Loucy (cell line): ENCODE measurements at regions not wholly inside any gene's neighbourhood (a gene's known extent, or its start where the extent isn't known, plus 50 kb on each side); places are given as distances from the start of the nearest gene placed in this dataset.

ENCODE experiments used
- H2AFZ ChIP-seq: fragments of 200-600 bp; sonication (generic); 2 replicates; pipeline ENCODE4 v1.6.0; 2016; ENCODE audit warnings: antibody characterized with exemption, mild to moderate bottlenecking, low read length, moderate library complexity
- H3F3A ChIP-seq: fragments of 200-600 bp; 2 replicates; pipeline ENCODE4 v1.6.0; 2016; ENCODE audit warnings: antibody characterized with exemption, low read depth, mild to moderate bottlenecking
- H3K27me3 ChIP-seq: fragments of 200-600 bp; sonication (generic); 2 replicates; pipeline ENCODE4 v1.6.1; 2014; ENCODE audit warnings: low read length, mild to moderate bottlenecking; ENCODE audit not compliant: insufficient read depth, poor library complexity, severe bottlenecking
- H3K36me3 ChIP-seq: fragments of 200-600 bp; sonication (generic); 2 replicates; pipeline ENCODE4 v1.6.1; 2016; ENCODE audit warnings: low read length; ENCODE audit not compliant: insufficient read depth
- H3K4me1 ChIP-seq: fragments of 200-600 bp; sonication (generic); 2 replicates; pipeline ENCODE4 v1.5.1; 2014; ENCODE audit warnings: low read length, mild to moderate bottlenecking; ENCODE audit not compliant: insufficient read depth, poor library complexity, severe bottlenecking
- H3K4me2 ChIP-seq: fragments of 200-600 bp; sonication (generic); 2 replicates; pipeline ENCODE4 v1.6.0; 2014; ENCODE audit warnings: antibody characterized with exemption, low read length, low read depth, mild to moderate bottlenecking; ENCODE audit not compliant: poor library complexity, severe bottlenecking
- H3K4me3 ChIP-seq: fragments of 200-600 bp; sonication (generic); 2 replicates; pipeline ENCODE4 v1.5.1; 2014; ENCODE audit warnings: low read length, mild to moderate bottlenecking, mixed read lengths; ENCODE audit not compliant: poor library complexity, severe bottlenecking
- H3K79me2 ChIP-seq: fragments of 200-600 bp; sonication (generic); 2 replicates; pipeline ENCODE4 v1.6.1; 2014; ENCODE audit warnings: low read length; ENCODE audit not compliant: insufficient read depth
- H3K9ac ChIP-seq: fragments of 200-600 bp; sonication (generic); 2 replicates; pipeline ENCODE4 v1.6.0; 2014; ENCODE audit warnings: mild to moderate bottlenecking, low read depth, low read length, moderate library complexity; ENCODE audit not compliant: poor library complexity, severe bottlenecking
- H3K9me2 ChIP-seq: fragments of 200-600 bp; sonication (generic); replicated peaks from 2 replicates; pipeline ENCODE4 v1.6.1; 2016; ENCODE audit warnings: low read depth, low read length, mixed read lengths
- H3K9me3 ChIP-seq: fragments of 200-600 bp; sonication (generic); 2 replicates; pipeline ENCODE4 v1.6.1; 2014; ENCODE audit warnings: mild to moderate bottlenecking, antibody characterized with exemption, low read length, low read depth; ENCODE audit not compliant: insufficient read depth
- H4K20me1 ChIP-seq: fragments of 200-600 bp; sonication (generic); 2 replicates; pipeline ENCODE4 v1.6.0; 2014; ENCODE audit warnings: antibody characterized with exemption, low read length, mild to moderate bottlenecking; ENCODE audit not compliant: insufficient read depth, poor library complexity, severe bottlenecking
- EZH2phosphoT487 ChIP-seq: fragments of 200-600 bp; IDR thresholded peaks from 2 replicates; pipeline ENCODE4 v1.6.1; 2018; ENCODE audit warnings: antibody characterized with exemption, mild to moderate bottlenecking, moderate library complexity, borderline replicate concordance
- TF ChIP-seq, protein P1 (sequence below): fragments of 200-600 bp; sonication (generic); conservative IDR thresholded peaks from 2 replicates; pipeline ENCODE4 v1.5.1; 2014; ENCODE audit warnings: mild to moderate bottlenecking, antibody characterized with exemption, low read length

DNA sequence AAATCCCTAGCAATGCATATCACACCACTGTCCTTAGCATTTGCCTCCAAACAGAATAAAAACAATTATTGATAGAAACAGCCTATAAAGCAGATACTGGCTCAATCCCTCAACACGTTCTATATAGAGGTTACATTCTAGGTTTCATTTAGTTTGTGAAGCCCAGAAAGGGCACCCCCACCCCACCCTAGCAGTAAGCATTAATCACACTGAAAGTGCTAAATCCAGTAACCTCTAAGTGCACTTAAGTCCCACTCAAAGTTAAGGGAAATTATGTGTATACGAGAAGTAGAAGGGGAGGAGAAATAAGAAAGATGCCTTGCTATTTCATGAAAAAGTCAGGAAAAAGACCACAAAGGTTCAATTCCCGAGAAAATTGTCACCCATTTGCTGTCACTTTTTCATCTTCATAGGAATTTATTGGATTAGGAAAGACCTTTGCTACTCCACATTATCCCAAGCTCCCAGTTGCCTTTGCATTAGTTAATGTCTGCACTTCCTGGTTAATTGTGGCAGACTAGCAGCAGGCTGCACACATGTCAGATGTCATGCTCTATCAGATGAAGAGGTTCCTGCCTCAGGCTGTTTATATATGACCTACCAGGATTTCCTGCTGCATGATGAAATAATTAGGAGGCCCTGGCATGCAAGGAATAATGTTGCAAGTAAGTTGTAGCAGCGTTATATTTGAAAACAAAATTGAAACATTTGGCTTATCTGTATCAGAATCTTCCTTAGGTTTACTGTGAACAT is 54.5 kb upstream of the LHX8 start:
- no peaks in the 10 kb centered on the region for H3F3A ChIP-seq
- H3K79me2 ChIP-seq, result no peaks in the 10 kb centered on the region
- no peaks in the 10 kb centered on the region for H4K20me1 ChIP-seq
- H3K9ac ChIP-seq, result no peak overlapping the region
- H3K4me2 ChIP-seq, result peak overlapping the region; percentile 33
- no peaks in the 10 kb centered on the region for H3K36me3 ChIP-seq
- H2AFZ ChIP-seq, result peak overlapping the region; percentile 76
- no peaks in the 10 kb centered on the region for H3K9me3 ChIP-seq
- no peaks in the 10 kb centered on the region for H3K27me3 ChIP-seq
- H3K4me1 ChIP-seq, result peaks cover 55% of the 10 kb centered on the region
- H3K4me3 ChIP-seq, result no peak overlapping the region
- TF ChIP-seq EZH2phosphoT487, result no peak
- TF ChIP-seq, protein P1, sequence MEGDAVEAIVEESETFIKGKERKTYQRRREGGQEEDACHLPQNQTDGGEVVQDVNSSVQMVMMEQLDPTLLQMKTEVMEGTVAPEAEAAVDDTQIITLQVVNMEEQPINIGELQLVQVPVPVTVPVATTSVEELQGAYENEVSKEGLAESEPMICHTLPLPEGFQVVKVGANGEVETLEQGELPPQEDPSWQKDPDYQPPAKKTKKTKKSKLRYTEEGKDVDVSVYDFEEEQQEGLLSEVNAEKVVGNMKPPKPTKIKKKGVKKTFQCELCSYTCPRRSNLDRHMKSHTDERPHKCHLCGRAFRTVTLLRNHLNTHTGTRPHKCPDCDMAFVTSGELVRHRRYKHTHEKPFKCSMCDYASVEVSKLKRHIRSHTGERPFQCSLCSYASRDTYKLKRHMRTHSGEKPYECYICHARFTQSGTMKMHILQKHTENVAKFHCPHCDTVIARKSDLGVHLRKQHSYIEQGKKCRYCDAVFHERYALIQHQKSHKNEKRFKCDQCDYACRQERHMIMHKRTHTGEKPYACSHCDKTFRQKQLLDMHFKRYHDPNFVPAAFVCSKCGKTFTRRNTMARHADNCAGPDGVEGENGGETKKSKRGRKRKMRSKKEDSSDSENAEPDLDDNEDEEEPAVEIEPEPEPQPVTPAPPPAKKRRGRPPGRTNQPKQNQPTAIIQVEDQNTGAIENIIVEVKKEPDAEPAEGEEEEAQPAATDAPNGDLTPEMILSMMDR, result no peak
- H3K9me2 ChIP-seq, result no peaks in the 10 kb centered on the region

DNA sequence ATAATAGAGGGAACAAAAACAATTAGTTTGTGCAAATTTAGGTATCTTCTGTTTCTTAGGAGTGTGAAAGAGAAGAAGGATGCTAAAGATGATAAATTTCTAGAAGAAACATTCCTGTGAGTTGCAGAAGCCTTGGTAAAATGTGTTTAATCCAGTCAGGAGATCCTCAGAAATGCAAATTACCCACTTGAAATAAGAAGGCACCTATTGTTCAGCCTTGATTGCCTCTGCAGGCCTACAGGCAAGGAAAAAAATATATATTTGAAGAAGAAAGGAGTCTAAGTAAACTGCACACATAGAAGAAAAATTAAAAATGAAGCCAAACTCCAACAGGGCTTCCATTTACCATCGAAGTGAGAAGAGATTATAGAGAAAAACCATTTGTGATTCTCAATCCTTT is 51.0 kb upstream of the LHX8 start:
- H3K9me2 ChIP-seq, result no peaks in the 10 kb centered on the region
- no peaks in the 10 kb centered on the region for H4K20me1 ChIP-seq
- H3K36me3 ChIP-seq, result no peaks in the 10 kb centered on the region
- H3K9me3 ChIP-seq, result no peaks in the 10 kb centered on the region
- no peaks in the 10 kb centered on the region for H3K27me3 ChIP-seq
- H3K9ac ChIP-seq, result no peak overlapping the region
- H3K4me2 ChIP-seq, result no peak overlapping the region
- TF ChIP-seq, protein P1, result no peak
- H3K79me2 ChIP-seq, result no peaks in the 10 kb centered on the region
- H3F3A ChIP-seq, result no peaks in the 10 kb centered on the region
- H3K4me1 ChIP-seq, result peaks cover 40% of the 10 kb centered on the region
- no peak overlapping the region for H3K4me3 ChIP-seq
- peak overlapping the region; percentile 77; the same call in 1 of the 2 replicates for H2AFZ ChIP-seq

DNA sequence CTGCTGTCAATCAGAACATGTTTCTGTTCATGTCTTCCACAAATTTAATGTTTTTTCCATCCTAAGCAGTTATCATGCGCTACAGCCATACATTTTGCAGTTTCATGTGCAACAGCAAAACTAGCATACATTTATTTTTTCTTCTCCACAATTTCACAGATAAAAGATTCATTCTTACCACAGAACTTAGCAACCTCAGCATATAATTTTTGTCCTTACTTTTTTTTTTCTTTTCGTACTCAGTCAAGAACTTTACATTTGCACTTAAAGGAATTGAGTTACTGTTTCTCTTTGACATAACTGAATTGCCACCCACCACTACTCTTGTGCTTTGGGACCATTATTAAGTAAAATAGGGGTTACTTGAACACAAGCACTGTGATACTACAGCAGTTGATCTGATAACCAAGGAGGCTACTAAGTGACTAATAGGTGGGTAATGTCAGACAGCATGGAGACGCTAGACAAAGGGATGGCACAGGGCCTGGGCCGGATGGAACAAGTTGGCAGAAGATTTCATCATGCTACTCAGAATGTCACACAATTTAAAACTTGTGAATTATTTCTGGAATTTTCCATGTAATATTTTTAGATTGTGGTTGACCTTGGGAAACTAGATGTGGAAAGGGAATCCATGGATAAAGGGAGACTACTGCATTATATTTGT is 50.2 kb upstream of the LHX8 start:
- no peaks in the 10 kb centered on the region for H3K9me3 ChIP-seq
- no peaks in the 10 kb centered on the region for H3K9me2 ChIP-seq
- H3K36me3 ChIP-seq, result no peaks in the 10 kb centered on the region
- H3K9ac ChIP-seq, result no peak overlapping the region
- H4K20me1 ChIP-seq, result no peaks in the 10 kb centered on the region
- no peaks in the 10 kb centered on the region for H3F3A ChIP-seq
- H3K4me2 ChIP-seq, result no peak overlapping the region
- TF ChIP-seq, protein P1, result no peak
- TF ChIP-seq EZH2phosphoT487, result no peak
- no peaks in the 10 kb centered on the region for H3K27me3 ChIP-seq
- peaks cover 40% of the 10 kb centered on the region for H3K4me1 ChIP-seq
- H3K4me3 ChIP-seq, result no peak overlapping the region
- H2AFZ ChIP-seq, result no peak overlapping the region
- no peaks in the 10 kb centered on the region for H3K79me2 ChIP-seq
